ENCODE measurements at regions not wholly inside any gene's neighbourhood (a gene's known extent, or its start where the extent isn't known, plus 50 kb on each side); places are given as distances from the start of the nearest gene placed in this dataset.
A peak's percentile ranks its signal among the peaks of the same experiment; 100 is the strongest.
"Not testable (repeated sequence)": the region's sequence is repeated elsewhere in the genome, so short reads cannot be mapped to it uniquely, and the experiment has no call there.

DNA sequence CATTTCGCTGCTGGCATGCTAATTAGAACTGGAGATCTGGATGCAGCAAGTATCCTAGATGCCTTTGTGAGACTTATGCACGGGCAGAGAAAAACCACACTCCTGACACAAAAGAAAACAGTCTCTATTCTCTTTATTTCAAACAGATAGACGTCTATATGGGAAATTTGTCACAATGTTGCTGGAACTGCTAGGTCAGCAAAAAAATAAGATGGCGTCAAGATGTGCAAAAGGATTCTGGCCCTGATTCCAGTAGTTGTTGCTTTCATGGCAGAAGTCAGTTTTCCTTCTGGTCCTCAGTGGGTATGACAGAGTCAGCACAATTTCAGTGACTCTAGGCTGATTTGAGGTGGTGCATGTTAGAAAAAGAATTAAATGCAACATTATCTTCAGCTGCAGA, 1068.0 kb downstream of the SLITRK5 start:
- DNase-seq = no peak

DNA sequence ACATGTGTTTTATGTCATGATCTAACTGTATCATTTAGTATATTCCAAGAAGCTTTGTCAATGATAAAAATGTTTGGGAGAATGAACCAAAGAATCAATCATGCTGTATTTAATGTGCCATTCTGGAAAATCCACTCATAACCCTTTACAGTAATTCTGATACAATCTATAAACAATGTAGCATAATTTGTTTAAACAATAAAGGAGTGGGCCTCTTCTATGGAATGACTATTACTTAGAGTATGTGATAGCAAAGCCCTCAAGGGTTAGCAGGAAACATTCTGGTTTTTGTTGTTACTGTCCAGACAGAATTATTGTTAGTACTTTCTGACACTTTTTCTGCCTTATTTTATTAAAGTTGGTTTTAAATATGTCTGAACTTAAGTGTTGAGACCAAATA, 1073.1 kb downstream of the SLITRK5 start:
- no peak for DNase-seq

DNA sequence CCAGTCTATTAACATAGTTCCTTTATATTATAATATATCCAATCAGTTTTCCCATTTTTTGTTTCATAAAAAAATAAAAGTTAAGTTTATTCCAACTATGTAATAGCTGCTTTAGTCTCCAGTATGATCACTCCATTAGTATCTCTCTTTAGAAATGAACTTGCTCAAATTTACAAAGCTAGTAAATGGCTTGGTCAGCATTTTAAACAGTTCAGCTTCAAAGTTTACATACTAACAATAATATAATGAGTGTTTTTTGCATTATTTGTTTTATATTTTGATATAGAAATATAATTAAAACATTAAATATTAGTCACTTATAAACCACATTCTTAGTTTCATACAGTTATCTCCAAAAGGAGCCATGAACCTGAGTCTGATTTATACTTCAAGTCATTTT, 1073.8 kb downstream of the SLITRK5 start:
- DNase-seq = no peak

DNA sequence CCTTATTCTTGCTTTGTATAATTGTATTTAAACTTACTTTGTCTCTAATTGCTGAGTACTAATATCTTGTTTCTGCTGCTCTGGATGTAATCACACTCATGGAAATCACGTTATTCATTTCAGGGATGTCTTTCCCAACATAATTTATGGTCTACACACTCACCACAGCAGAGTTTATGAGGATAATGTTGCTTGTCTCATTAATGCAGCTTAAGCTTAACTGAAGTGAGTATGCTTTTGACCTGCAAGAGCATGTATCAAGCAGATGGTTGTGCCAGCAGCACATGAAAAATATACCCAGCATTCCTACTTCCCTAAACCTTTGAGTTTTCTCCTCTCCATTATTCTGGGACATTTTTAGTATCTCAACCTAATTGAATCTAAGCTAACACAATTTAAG, 1080.9 kb downstream of the SLITRK5 start:
- DNase-seq = peak; percentile 77

DNA sequence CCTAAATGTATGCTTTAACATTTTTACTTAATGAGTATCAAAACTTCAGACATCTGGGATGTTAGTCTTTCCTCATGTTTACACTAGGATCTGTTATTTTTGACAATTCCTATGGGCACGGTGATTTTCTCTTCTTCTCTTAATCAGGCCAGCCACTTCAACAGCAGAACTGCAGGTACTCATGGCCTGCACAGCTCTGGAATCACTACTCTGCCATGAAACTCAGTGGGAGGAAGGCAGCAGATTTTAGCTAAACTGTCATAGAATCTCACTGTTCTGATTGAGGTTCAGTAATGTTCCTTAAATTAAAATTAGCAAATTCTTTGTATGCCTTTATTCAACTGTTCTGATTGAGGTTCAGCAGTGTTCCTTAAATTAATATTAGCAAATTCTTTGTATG, 1083.0 kb downstream of the SLITRK5 start:
- DNase-seq = no peak

DNA sequence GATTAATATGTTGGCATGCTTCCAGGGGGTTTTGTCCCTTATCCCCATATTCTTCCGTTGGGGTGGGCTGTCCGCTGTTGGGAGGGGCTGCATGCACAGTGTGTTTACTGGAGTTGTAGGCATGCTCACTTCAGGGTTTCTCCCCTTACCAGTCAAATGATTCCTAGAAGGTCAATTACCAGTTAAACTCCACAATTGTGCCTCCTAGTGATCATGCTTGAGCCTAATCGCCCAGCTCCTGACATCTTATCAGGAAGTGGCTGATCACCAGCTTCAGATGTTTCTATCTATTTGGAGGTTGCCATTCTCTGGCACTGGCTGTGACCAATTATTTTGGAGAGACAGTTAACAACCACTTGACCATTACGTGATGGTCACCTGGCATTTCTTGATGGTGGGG, 1090.0 kb downstream of the SLITRK5 start:
- DNase-seq = no peak

DNA sequence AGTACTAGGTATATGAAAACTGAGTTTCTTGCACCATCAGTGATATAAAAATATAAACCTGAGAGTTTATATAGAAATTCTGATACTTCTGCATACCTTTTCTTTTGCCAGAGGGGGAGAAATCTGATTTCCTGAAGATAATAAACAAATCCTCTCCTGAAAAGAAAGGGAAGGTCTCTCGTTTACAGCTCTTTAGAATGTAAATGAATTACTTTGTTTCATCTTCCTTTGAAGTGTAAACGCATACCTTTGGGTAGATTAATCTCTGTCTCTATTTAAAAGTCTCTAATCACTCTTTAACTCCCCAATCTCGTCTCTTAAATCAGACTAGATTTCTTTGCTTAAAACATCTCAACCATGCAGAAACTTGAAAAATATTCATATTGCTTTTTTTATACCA, 1092.9 kb downstream of the SLITRK5 start:
- no peak for DNase-seq

DNA sequence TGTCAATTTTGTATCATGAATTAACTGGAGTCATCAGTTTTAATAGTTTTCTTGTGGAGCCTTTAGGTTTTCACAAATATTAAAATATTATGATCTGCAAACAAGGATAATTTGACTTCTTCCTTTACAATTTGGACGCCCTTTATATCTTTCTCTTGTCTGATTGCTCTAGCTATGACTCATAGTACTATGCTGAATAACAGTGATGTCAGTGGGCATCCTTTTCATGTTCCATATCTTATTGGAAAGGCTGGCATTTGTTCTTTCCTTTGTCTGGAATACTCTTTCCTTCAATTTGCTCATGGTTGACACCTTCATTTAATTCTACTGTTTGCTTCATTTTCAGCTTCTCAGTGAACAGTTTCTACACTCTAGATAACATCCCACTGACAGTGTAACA, 1129.3 kb downstream of the SLITRK5 start:
- no peak for DNase-seq

DNA sequence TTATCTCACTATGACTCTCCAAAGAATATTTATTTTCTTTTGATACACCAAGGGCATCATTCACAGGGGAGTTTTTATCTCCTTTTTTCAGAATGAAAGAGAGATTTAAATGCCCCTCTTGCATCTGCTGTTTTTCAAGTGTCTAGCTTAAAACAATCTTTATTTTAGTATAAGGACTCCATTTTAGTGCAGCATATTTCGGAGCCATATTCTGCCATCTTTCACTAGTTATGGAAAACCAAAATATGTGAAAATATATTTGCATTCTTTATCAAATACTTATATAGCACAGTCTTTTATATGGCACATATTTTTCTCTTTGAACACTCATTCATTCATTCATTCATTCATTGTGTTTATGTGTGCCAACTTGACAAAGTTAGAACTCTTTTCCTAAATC, 1130.2 kb downstream of the SLITRK5 start:
- no peak for DNase-seq

DNA sequence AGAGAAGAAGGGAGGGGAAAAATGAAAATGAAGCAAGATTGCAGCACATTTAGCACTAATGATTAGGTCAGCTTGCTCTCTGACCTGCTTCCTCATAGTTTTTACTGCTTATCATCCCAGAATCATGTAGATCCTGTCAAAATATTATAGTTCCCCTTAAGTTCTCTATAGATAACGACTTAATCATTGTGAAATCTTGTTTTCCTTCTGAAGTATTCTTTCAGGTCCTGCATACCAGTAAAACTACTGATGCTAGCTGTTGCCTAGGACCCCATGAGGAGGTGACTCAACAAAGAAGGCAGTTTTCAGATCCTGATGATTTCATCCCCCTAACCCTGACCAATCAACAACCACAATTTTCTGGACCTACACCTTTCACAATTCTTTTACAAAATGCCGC, 1131.7 kb downstream of the SLITRK5 start:
- no peak for DNase-seq

DNA sequence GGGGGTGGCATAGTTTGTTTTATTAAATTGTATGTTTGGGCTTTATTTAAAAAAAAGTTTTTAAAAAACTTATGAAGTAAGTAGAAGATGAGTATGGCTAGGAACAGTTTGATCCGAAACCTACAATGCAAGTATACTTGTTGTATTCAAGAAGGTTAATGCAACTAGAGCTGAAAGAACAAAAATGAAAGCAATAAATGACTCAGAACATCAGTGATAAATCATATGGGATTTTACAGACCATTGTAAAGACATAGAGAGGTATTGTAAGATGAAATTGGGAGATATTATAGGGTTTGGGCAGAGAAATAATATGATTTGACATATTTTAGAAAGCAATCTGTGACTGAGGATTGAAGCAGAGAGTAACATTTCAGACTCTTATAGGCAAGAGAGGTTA, 1135.3 kb downstream of the SLITRK5 start:
- no peak for DNase-seq

DNA sequence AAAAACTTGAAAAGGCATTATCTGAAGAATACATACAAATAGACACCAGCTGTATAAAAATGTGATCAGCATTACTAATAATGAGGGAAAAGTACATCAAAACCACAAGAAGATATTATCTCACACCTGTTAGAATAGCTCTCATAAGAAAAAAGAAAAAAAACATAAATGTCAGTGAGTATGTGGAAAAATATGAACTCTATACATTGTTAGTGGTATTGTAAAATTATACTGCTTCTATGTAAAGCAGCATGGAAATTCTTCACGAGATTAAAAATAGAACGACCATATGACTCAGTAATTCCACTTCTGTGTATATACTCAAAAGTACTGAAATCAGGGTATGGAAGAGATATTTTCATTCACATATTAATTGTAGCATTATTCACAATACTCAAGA, 1146.4 kb downstream of the SLITRK5 start:
- DNase-seq = no peak

DNA sequence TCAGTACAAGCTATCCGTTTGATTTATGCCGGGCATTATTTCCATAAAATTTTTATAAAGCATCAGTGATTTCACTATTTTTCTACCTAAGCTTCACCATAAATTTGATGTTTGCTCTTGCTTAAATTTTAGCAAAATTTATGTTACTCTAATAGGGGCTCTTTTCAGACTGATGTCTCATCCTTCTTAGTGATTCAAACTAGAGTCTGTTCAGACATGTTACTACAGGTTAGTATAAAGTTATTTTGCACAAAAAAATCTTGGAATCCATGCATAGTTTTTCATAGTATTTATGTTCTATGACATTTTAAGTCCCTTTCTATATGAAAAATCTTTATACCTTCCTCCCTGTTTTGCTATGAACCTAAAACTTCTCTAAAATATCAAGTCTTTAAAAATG, 1151.9 kb downstream of the SLITRK5 start:
- DNase-seq = no peak

DNA sequence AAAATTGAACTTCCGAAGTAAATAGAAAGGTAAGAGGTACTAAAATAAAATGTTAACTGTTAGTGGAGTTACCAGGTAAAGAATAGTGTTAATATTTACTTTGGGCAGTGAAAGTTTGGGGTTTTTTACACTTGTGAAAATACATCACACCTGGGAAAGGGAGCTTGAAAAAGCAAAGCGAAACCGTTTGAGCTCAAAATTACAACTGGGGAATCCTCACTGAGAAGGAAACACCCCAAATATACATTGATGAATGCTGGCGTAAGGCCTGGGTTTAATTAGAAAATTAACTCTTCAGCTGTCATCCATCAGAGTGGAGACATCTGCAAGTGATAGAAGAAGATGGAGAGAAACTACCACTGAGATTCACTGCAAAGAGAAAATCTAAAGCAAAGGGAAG, 1153.0 kb downstream of the SLITRK5 start:
- no peak for DNase-seq

DNA sequence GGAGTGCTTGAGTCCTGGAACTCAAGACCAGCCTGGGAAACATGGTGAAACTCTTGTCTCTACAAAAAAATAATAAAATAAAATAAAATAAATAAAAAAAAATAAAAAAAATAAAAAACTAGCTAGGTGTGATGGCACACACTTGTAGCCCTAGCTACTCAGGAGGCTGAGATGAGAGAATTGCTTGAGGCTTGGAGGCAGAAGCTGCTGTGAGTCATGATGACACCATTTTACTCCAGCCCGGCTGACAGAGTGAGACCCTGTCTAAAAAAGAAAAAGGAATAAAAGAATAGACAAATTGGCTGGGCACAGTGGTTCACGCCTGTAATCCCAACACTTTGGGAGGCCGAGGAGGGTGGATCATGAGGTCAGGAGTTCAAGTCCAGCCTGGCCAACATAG, 1168.9 kb downstream of the SLITRK5 start:
- DNase-seq = no peak

DNA sequence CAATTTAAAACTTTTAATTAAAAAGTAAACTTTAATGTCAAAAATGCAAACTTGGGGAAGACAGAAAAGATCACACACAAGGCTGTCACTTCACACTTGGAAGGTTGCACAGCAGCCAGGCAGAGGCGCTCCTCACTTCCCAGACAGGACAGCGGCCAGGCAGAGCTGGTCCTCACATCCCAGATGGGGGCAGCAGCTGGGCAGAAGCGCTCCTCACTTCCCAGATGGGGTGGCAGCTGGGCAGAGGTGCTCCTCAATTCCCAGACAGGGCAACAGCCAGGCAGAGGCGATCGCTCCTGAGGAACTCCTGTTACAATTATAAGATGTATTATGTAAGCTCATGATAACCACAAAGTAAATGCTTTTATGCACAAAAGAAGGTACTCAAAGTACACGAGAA, 1181.1 kb downstream of the SLITRK5 start:
- DNase-seq = not testable (repeated sequence)

DNA sequence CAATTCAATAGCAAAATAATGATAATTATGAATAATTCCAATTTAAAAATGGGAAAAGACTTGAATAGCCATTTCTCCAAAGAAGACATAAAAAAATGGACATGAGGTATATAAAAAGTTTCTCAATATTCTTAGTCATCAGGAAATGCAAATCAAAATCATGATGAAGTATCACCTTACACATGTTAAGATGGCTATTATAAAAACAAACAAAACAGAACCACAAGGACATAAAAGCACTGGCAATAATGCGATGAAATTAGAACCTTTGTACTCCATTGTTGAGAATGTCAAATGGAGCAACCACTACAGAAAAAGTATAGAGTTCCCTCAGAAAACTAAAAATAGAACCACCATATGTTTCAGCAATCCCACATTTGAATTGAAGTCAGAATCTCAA, 1186.1 kb downstream of the SLITRK5 start:
- DNase-seq = no peak

DNA sequence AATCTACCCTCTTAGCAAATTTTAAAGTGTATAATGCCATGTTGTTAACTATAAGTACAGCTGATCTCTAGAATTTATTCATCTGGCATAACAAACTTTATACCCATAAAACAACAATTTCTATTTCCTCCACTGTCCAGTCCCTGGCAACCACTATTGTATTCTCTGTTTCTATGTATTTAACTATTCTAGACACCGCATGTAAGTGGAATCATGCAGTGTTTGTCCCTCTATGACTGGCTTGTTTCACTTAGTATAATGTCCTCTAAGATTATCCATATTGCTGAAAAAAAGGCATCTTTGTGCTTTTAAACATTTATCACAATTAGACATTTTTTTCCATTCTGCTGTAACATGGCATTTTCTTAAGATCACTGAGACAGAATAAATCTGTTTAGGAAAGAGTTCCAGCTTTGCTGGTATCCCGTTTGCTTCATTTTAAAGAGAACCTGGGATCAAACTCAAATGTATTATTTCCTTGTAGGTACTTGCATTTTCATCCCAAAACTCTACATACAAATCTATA, 1191.0 kb downstream of the SLITRK5 start:
- DNase-seq = no peak

DNA sequence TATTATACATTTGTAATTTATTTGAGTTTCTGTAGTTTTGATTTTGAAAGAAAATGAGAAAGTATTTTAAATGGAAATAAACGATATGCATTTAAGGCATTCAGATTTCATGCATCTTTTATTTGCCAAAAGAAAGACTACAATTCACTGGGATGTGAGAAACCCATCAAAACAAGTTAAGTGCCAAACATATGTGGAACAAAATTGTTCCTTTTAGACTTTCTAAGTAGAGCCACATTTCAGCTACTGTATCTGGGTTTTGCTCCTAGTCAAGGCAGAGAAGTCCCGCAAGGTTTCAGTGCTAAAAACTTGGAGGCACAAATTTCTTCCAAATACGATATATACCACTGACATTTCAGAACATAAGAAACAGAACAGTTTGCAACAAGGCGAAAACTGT, 1191.9 kb downstream of the SLITRK5 start:
- no peak for DNase-seq

DNA sequence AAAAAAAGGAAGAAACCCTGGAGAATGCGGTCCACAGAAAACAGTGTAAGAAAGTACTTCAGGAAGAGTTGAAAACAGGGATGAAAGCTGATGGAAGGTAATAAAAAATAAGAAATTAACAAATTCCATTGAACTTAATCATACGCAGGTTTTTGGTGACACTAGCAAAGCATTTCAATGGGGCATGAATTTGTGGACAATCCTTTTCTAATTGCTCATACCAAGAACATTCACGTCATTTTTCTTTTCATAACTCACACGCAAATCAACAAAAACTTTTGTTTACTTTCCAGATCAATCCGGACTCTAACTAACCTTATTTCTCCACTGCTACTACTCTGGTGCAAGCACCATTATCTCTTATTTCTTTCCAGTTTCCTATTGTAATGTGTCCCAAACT, 1195.0 kb downstream of the SLITRK5 start:
- DNase-seq = no peak

DNA sequence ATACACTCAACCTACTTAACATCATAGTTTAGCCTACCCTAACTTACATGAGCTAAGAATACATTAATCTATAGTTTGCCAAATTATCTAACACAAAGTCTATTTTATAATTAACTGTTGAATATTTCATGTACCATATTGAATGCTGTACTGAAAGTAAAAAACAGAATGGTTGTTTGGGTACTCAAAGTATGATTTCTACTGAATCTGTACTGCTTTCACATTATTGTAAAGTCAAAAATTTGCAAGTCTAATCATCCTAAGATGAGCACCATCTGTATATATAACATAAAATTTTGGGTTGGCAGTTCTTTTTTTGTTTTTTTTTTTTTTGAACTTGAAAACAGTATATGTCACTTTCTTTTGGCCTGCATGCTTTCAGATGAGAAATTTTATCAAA, 1212.6 kb downstream of the SLITRK5 start:
- no peak for DNase-seq

DNA sequence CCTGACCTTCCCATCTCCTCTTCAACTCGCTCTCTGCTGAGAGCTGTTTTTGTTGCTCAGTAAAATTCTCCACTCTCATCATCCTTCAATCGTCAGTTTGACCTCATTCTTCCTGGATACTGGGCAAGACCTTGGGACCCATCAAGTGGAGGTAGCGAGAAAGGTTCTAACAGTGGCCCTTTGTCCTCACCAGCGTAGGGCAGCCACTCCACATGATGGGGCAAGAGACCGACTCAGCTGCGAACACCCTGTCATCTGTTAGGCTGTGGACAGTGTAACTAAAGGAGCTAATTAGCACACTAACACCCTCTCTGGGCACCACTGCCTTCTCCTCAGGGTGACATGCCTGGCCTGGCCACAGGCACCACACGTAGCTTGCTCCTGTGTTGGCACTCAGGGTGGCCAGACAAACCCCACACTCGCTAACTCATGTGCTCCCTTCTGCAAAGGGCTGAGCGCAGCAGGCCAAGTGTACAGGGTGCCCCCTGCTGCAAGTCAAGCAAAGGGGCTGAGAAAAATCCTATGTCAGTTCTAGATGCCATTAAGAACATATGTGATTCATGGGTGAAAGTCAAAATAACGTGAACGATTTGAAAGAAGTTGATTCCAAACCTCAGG, 1216.0 kb downstream of the SLITRK5 start:
- no peak for DNase-seq

DNA sequence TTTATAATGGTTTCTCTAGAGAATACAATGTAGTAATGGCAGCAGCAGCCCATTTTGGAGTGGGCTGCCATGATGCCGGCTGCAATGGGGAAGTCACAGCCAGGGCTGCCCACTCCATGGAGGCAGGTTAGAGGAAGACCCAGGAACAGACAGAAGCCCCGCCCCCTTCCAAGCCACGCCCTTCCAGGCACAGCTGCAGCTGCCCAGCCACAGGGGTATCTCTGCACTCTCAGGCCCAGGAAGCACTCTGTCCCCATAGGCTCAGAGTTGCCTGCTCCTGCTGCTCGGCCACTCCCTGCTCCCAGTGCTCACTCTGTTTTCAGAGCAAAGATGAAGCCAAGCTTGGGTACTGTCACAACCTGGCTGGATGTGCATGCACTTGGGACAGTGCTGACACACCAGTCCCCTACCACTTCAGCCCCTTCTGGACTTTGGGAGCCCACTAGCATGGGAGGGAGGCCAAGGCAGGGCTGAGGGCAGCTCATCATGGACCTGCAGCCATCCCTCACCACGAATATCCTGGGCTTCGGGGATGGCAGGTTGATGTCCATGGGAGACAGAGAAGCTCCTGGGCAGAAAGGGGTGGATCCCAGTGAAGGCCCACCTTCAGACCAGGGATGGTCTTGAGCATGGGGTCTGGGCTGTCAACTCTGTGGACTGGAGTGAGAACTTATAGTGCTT, 1224.2 kb downstream of the SLITRK5 start:
- no peak for DNase-seq

DNA sequence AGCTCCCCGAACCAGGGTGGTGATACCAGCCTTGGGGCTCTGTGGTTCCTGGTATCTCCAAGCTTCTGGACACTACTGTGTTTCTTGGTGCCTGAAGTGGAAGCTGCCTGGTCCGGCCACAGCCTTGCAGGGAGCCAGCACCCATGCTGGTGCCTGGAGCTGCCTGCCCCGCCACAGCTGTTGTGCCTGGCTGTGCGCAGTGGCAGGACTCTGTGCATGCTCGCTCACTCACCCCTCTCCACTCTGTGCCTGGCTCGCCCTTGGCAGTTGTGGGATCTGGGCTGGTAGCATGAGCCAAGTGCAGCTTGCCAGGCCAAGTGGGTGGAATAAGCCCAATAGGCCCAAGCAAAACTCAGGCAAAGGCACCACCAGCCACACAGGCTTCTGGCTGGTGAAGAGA, 1225.3 kb downstream of the SLITRK5 start:
- DNase-seq = no peak

DNA sequence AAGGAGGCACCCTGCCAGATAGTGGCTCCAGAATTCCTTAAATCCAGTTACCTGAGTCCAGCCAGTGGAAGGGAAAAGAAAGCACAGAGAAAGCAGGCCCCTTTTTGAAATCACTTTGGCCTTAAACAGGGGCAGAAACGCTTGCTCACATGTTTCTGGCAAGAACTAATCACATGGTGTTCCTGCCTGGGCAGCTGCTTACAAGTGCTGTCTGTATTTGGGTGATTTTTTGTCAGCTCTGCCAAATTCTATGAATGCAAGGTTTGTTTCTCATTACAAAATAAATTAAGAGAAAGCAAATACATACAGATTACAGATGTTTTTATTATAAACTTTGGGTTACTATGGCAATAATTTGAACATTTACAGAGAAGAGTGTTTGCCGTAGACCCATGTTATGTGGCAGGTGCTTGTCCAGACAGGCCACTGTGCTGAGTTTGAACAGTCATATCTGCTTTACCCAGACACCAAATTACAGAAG, 1237.8 kb downstream of the SLITRK5 start:
- DNase-seq = no peak
